ENCODE measurements at regions not wholly inside any gene's neighbourhood (a gene's known extent, or its start where the extent isn't known, plus 50 kb on each side); places are given as distances from the start of the nearest gene placed in this dataset.
"Not testable (repeated sequence)": the region's sequence is repeated elsewhere in the genome, so short reads cannot be mapped to it uniquely, and the experiment has no call there.

- no peak overlapping the region for H3K4me3 Mint-ChIP-seq
- ATAC-seq (no peak), DNase-seq (ENCODE audit: low spot score in 2 of 2) (no peak)
- no peak overlapping the region for H3K27ac Mint-ChIP-seq
- H3K9me3 Mint-ChIP-seq, result peaks cover 12% of the 10 kb centered on the region
- no peaks in the 10 kb centered on the region for H3K36me3 Mint-ChIP-seq
- H3K4me1 Mint-ChIP-seq, result no peaks in the 10 kb centered on the region
Measured at GRCh38 chr4:27685091-27685490, 824.5 kb downstream of the STIM2 start.

- Mint-ChIP-seq H3K4me1 (no peaks in the 10 kb centered on the region), H3K9me3 (peaks cover 15% of the 10 kb centered on the region), H3K27ac (no peak overlapping the region), H3K36me3 (no peaks in the 10 kb centered on the region), H3K4me3 (no peak overlapping the region)
- ATAC-seq, result no peak
- no peak for DNase-seq (ENCODE audit: low spot score in 2 of 2)
Measured at GRCh38 chr4:27685947-27686346, 825.3 kb downstream of the STIM2 start.

DNA sequence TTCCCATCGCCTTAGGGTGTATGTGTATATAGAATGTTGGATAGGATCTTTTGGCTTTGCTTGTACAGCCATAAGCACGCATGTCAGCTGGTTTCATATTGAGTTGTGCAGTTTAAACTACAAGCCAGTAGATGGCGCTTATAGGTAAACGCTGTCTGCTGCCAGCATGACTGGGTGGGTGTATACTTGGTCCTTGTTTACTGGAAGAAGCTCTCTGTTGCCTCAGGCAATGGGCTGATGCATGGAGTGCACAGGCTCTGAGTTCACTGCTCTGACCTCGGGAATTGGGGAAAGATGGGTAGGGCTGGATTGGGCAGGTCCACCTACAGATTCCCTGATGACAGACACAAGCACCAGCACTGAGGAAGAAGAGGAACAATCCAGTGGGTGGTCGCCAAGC lies 831.5 kb downstream of the STIM2 start:
- no peak for DNase-seq (ENCODE audit: low spot score in 2 of 2)
- Mint-ChIP-seq H3K36me3 (no peaks in the 10 kb centered on the region), H3K27ac (no peak overlapping the region), H3K4me1 (no peaks in the 10 kb centered on the region), H3K4me3 (no peak overlapping the region), H3K9me3 (peaks cover 22% of the 10 kb centered on the region)
- ATAC-seq, result no peak

DNA sequence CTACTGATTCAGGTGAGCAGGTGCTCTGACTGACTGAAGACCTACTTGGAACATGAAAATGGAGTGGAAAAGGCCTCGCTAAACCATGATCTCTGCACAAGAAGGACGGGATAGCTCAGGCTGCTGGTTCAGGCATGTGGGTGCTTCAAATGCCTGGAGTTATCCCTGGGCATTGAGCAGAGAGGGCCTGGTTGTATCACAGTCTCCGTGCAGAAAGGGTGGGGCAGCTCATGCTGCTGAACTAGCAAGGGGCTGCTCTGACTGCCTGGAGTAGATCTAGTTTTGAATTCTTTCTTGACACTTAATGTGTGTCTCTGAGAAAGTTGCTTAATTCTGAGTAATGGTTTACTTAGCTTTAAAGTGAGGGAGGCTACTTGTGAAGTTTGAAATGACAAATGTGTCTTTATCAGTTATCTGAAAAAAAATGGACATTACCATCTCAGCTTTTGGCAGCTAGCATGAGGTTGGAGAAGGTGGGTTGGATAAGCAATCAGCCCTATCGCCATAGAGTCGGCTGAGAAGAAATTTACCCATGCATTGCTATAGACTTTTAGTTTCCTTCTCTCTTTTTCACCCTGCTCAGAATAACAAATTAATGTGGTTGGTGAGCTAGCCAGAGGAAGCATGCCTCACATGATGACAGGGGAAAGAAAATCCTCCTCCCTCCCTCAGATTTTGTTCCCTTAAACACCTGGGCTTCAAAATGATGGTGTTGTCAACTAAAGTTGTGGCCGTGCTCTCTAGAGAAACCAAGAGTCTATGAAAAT lies 832.4 kb downstream of the STIM2 start:
- H3K9me3 Mint-ChIP-seq, result peaks cover 24% of the 10 kb centered on the region
- H3K27ac Mint-ChIP-seq, result no peak overlapping the region
- ATAC-seq, result no peak
- no peak overlapping the region for H3K4me3 Mint-ChIP-seq
- no peak for DNase-seq (ENCODE audit: low spot score in 2 of 2)
- no peaks in the 10 kb centered on the region for H3K4me1 Mint-ChIP-seq
- no peaks in the 10 kb centered on the region for H3K36me3 Mint-ChIP-seq

GRCh38 chr4:27696257-27696656 lies 835.6 kb downstream of the STIM2 start:
- not testable (repeated sequence) for DNase-seq (ENCODE audit: low spot score in 2 of 2); H3K4me3 Mint-ChIP-seq; H3K36me3 Mint-ChIP-seq; H3K27ac Mint-ChIP-seq; ATAC-seq; H3K4me1 Mint-ChIP-seq
- peaks cover 21% of the 10 kb centered on the region for H3K9me3 Mint-ChIP-seq

DNA sequence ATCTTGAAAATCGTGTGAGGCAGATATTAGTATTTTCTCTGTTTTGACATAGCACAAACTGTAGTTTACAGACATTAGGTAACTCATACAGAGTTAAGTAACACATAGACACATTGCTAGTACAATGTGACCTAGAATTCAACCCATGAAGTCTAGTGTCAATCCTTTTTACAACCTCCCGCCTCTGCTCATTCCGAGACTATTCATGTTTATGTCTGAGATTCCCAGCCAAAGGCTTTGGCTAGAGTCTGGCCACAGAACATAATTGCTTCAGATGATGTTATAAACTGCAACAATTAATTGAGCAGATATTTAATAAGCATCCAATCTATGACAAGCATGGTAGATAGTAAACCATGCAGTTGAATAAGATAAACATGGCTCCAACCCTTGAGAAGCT lies 841.0 kb downstream of the STIM2 start:
- DNase-seq (ENCODE audit: low spot score in 2 of 2), result no peak
- no peaks in the 10 kb centered on the region for H3K36me3 Mint-ChIP-seq
- no peak overlapping the region for H3K4me3 Mint-ChIP-seq
- H3K4me1 Mint-ChIP-seq, result no peaks in the 10 kb centered on the region
- peaks cover 16% of the 10 kb centered on the region for H3K9me3 Mint-ChIP-seq
- no peak for ATAC-seq
- H3K27ac Mint-ChIP-seq, result no peak overlapping the region

DNA sequence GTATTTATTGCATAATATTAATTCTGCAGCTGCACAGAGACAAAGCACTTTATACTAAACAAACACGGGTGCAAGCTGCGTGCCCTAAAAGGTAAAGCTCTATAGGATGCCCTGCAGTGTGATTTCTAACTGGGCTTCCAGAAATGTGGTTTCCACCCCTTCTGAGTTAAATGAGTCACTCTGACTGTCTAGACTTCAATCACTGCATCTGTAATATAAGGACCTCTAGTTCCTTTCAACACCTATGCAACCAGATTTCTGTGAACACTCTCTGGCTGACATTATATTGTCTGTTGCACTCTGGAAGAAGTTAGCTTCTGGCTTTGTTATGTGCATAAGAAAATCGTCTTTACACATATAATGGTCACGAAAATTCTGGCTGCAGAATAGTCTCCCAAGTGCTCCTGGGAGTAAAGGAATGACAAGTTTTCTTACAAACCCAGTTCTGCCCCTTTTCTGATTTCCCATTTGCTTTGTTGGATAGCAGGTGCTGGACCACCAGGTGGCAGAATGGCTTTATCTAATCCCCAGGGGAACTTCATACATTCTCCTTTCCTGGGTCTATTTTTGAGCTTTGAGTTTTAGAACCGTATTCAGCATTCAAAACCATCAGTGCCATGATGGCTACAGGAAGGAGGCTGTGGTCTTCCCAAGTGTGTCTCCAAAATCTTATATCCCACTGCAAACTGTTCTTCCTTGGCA lies 842.2 kb downstream of the STIM2 start:
- Mint-ChIP-seq H3K36me3 (no peaks in the 10 kb centered on the region), H3K27ac (no peak overlapping the region), H3K4me3 (no peak overlapping the region), H3K4me1 (no peaks in the 10 kb centered on the region), H3K9me3 (peaks cover 15% of the 10 kb centered on the region)
- no peak for DNase-seq (ENCODE audit: low spot score in 2 of 2)
- no peak for ATAC-seq

DNA sequence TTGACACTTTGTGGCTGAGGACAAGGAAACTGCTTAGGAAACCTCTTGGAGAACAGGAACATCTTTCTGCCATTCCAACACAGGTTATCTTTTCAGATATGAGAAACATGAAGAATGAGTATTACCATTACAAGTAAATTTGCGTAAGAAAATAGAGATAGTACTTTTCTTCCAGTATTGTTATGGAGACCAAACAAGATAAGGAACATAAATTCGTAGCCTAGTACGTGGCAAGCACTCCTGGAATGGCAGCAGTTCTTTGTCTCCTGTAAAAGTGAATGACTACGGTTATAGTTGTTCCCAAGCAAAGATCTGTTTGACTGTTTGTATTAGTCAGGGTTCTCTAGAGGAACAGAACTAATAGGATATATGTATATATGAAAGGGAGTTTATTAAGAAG lies 843.1 kb downstream of the STIM2 start:
- ATAC-seq (no peak), DNase-seq (ENCODE audit: low spot score in 2 of 2) (no peak)
- no peak overlapping the region for H3K27ac Mint-ChIP-seq
- peaks cover 13% of the 10 kb centered on the region for H3K9me3 Mint-ChIP-seq
- H3K4me3 Mint-ChIP-seq, result no peak overlapping the region
- no peaks in the 10 kb centered on the region for H3K36me3 Mint-ChIP-seq
- H3K4me1 Mint-ChIP-seq, result no peaks in the 10 kb centered on the region

GRCh38 chr4:27711041-27711440 lies 850.4 kb downstream of the STIM2 start:
- Mint-ChIP-seq H3K4me3 (no peak overlapping the region), H3K36me3 (no peaks in the 10 kb centered on the region), H3K9me3 (peaks cover 11% of the 10 kb centered on the region), H3K27ac (no peak overlapping the region), H3K4me1 (no peaks in the 10 kb centered on the region)
- ATAC-seq, result no peak
- DNase-seq (ENCODE audit: low spot score in 2 of 2), result no peak

DNA sequence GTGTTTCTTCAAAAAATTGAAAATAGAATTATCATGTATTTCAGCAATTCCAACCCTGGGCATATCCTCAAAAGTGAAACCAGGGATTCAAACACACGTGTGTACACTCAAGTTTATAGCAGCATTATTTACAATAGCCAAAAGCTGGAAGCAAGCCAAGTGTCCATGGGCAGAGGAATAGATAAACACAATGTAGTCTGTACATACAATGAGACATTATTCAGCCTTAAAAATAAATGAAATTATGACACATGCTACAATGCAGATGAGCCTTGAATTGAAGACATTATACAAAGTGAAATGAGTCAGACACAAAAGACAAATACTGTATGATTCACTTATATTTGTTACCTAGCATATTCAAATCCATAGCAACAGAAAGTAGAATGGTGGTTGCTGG lies 853.4 kb downstream of the STIM2 start:
- Mint-ChIP-seq H3K36me3 (no peaks in the 10 kb centered on the region), H3K4me3 (no peak overlapping the region), H3K9me3 (peaks cover 11% of the 10 kb centered on the region), H3K4me1 (no peaks in the 10 kb centered on the region), H3K27ac (no peak overlapping the region)
- no peak for DNase-seq (ENCODE audit: low spot score in 2 of 2)
- no peak for ATAC-seq

GRCh38 chr4:27716693-27717430 lies 856.2 kb downstream of the STIM2 start:
- ATAC-seq (no peak), DNase-seq (ENCODE audit: low spot score in 2 of 2) (no peak)
- Mint-ChIP-seq H3K27ac (no peak overlapping the region), H3K4me3 (no peak overlapping the region), H3K4me1 (no peaks in the 10 kb centered on the region), H3K9me3 (peaks cover 20% of the 10 kb centered on the region), H3K36me3 (no peaks in the 10 kb centered on the region)

GRCh38 chr4:27717431-27717755 lies 856.8 kb downstream of the STIM2 start:
- no peak overlapping the region for H3K27ac Mint-ChIP-seq
- no peak overlapping the region for H3K4me3 Mint-ChIP-seq
- DNase-seq (ENCODE audit: low spot score in 2 of 2), result no peak
- ATAC-seq, result no peak
- H3K36me3 Mint-ChIP-seq, result no peaks in the 10 kb centered on the region
- H3K9me3 Mint-ChIP-seq, result peaks cover 20% of the 10 kb centered on the region
- no peaks in the 10 kb centered on the region for H3K4me1 Mint-ChIP-seq

DNA sequence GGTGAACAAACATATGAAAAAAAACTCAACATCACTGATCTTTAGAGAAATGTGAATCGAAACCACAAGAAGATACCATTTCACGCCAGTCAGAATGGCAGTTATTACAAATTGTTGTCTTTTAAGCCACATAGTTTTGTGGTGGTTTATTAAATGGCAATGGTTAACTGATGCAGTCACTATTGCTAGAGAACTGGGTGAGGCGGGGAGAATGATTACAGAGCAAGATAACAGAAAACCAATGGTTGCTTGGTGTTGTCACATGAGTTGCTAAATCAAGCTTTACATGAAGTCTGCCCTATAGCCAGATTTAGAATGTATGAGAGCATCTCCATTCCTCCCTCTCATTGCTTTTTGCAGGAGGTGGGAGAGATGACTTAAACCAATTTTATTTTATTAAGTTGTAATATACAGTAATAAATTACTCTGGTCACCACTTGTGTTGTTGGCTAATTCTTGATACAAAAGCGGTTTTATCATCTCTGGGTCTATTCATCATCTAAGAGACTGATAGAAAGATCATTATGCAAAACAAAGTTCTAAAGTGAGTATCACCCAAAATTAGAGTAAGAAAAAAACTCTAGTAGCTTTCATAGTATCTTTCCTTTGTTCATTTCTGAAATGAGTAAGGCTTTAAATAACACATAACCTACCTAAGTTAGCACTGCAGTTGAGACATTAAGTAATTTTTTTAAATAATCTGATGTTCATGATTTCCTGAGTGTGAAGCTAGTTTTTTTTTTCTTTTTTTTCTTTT lies 859.5 kb downstream of the STIM2 start:
- Mint-ChIP-seq H3K4me3 (no peak overlapping the region), H3K27ac (no peak overlapping the region), H3K36me3 (no peaks in the 10 kb centered on the region), H3K4me1 (no peaks in the 10 kb centered on the region), H3K9me3 (peaks cover 16% of the 10 kb centered on the region)
- ATAC-seq, result no peak
- no peak for DNase-seq (ENCODE audit: low spot score in 2 of 2)

GRCh38 chr4:27721193-27721592 lies 860.6 kb downstream of the STIM2 start:
- ATAC-seq, result no peak
- Mint-ChIP-seq H3K9me3 (peaks cover 16% of the 10 kb centered on the region), H3K36me3 (no peaks in the 10 kb centered on the region), H3K4me3 (no peak overlapping the region), H3K27ac (no peak overlapping the region), H3K4me1 (no peaks in the 10 kb centered on the region)
- no peak for DNase-seq (ENCODE audit: low spot score in 2 of 2)

- ATAC-seq (no peak), DNase-seq (ENCODE audit: low spot score in 2 of 2) (no peak)
- H3K27ac Mint-ChIP-seq, result no peak overlapping the region
- peaks cover 12% of the 10 kb centered on the region for H3K9me3 Mint-ChIP-seq
- H3K36me3 Mint-ChIP-seq, result no peaks in the 10 kb centered on the region
- no peak overlapping the region for H3K4me3 Mint-ChIP-seq
- no peaks in the 10 kb centered on the region for H3K4me1 Mint-ChIP-seq
Measured at GRCh38 chr4:27728892-27729291, 868.3 kb downstream of the STIM2 start.
